GM13976 (cell line): ENCODE measurements at regions not wholly inside any gene's neighbourhood (a gene's known extent, or its start where the extent isn't known, plus 50 kb on each side); places are given as distances from the start of the nearest gene placed in this dataset.

Experiments used
- DNase-seq: peaks from one replicate; pipeline ENCODE4 v3.0.0; 2012; ENCODE audit warnings: low spot score
- in situ Hi-C: fragments of 300-500 bp; cut with MboI; formaldehyde crosslinking; loops from one replicate; pipeline ENCODE4 v1.12.0; 2022; ENCODE audit warnings: low sequenced_read_pairs, mixed read lengths, inconsistent platforms; ENCODE audit not compliant: unreplicated experiment
- TF ChIP-seq, protein P1 (sequence below): IDR thresholded peaks from 2 replicates; pipeline ENCODE4 v1.5.1; 2012; ENCODE audit warnings: borderline replicate concordance, mild to moderate bottlenecking; ENCODE audit not compliant: insufficient read depth; ENCODE audit errors: extremely low read depth, missing control alignments, control extremely low read depth

DNA sequence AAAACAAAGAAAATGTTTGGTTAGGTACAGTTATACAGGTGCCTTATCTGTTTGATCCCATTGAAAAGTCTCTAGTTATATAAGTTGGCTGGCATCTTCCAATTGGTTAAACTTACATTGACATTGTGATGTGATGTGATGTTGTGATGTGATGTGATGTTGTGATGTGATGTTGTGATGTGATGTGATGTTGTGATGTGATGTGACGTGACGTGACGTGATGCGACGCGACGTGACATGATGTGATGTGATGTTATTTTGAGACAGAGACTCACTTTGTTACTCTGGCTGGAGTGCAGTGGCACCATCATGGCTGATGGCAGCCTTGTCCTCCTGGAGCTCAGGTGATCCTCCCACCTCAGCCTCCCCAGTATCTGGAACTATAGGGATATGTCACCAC, 507.6 kb downstream of the HAO1 start:
- in situ Hi-C loops = no loop called here
- DNase-seq = no peak
- TF ChIP-seq, protein P1, sequence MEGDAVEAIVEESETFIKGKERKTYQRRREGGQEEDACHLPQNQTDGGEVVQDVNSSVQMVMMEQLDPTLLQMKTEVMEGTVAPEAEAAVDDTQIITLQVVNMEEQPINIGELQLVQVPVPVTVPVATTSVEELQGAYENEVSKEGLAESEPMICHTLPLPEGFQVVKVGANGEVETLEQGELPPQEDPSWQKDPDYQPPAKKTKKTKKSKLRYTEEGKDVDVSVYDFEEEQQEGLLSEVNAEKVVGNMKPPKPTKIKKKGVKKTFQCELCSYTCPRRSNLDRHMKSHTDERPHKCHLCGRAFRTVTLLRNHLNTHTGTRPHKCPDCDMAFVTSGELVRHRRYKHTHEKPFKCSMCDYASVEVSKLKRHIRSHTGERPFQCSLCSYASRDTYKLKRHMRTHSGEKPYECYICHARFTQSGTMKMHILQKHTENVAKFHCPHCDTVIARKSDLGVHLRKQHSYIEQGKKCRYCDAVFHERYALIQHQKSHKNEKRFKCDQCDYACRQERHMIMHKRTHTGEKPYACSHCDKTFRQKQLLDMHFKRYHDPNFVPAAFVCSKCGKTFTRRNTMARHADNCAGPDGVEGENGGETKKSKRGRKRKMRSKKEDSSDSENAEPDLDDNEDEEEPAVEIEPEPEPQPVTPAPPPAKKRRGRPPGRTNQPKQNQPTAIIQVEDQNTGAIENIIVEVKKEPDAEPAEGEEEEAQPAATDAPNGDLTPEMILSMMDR = no peak

DNA sequence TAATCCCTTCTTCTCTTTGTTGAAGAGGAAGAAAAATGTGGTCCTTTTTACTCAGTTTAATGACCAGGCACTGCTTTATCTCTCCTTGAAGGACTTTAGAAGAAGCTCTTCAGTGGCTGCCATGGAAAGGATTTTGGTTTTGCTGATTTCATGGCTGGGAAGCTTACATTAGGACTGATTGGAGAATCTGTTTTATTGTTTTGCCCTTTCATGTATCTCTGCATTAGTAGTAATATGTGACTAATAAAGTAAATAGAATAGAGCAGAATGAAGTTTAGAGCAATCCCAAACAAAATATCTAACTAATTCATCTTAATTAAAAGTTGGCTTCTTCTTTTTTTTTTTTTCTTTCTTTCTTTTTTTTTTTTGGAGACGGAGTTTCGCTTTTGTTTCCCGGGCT, 502.9 kb downstream of the HAO1 start:
- TF ChIP-seq, protein P1 = no peak
- in situ Hi-C loops = no loop called here
- no peak for DNase-seq

DNA sequence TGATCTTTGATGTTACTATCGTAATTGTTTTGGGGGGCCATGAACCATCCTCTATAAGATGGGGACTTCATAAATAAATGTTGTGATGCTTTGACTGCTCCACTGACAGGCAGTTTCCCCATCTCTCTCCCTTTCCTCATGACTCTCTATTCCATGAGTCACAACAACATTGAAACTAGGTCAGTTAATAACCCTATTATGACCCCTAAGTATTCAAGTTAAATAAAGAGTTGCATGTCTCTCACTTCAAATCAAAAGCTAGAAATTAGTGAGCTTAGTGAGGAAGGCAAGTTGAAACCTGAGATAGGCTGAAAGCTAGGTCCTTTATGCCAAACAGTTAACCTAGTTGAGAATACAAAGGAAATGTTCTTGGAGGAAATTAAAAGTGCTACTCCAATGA, 491.0 kb downstream of the HAO1 start:
- in situ Hi-C loops = no loop called here
- DNase-seq = no peak
- TF ChIP-seq, protein P1 = no peak

DNA sequence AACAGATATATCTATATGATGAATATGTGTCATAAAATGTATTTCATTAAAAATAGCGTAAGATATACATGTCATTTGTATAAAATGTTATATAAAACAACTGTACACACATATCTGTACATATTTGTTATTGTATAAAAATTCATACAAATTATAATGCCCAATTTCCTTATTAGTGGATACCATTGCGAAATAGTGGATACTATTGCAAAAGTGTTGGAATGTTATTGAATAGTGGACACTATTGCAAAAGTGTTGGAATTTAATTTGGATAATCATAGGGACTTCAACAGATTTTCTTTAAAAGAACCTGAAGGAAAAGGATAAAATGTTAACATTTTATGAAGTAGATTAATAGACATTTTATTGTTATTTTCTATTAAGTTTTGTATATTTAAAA, 487.4 kb downstream of the HAO1 start:
- no peak for DNase-seq
- in situ Hi-C loops = no loop called here
- TF ChIP-seq, protein P1 = no peak

DNA sequence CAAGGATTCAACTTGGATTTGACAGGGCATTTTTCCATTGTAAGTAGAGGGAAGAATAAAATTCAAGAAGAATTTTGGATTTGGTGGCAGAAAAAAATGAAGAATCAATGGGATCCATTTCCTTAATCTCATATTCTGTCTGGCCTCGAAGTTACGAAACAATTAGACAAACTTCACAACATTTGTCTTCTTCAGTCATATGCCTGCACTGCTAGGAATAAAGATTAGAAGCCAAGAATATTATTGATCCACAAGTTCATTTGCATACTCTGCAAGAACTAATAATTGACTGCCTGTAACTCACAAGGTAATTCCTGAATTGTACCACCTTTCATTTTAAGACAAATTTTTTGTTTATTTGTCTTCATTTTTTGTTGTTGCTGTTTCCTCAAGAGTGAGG, 486.2 kb downstream of the HAO1 start:
- DNase-seq = no peak
- in situ Hi-C loops = no loop called here
- TF ChIP-seq, protein P1 = no peak

DNA sequence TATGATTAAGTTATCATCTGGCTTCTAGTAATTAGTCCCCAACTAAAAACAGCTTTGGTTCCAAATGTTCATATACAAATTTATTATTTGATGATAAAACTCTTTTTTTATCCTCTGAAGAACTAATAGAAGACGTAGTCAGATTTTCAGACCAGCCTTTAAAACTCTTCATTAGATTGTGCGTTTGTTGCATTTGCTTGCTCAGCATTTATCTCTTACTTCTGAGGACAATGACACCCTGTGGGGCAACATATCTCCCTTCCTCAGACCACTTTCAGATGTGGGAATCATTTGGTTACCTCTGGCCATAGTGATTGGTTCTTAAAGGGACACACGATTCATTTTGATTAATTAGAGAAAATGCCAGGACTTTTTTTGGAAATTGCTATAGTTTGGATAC, 481.8 kb downstream of the HAO1 start:
- TF ChIP-seq, protein P1 = no peak
- no peak for DNase-seq
- in situ Hi-C loops = no loop called here

DNA sequence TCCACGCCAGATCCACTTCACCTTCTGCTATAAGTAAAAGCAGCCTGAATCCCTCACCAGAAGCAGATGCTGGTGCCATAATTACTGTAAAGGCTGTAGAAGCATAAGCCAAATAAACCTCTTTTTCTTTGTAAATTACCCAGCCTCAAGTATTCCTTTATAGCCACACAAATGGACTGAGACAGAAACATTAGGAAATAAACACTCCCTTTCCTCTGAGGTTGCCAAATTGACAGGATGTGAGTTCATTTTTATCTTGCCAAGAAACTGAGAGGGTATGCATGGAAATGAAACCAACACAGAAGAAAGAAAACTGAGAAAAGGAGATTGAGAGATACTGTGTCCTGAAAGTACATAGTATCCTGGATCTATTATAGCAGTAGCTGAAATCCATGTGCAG, 481.2 kb downstream of the HAO1 start:
- in situ Hi-C loops = no loop called here
- TF ChIP-seq, protein P1 = no peak
- no peak for DNase-seq
